Osteoblast (primary cell): ENCODE measurements at regions not wholly inside any gene's neighbourhood (a gene's known extent, or its start where the extent isn't known, plus 50 kb on each side); places are given as distances from the start of the nearest gene placed in this dataset.

Source experiments
- DNase-seq: peaks from one replicate; pipeline ENCODE4 v3.0.0; 2011; ENCODE audit warnings: low spot score, mixed read lengths; ENCODE audit not compliant: insufficient read length; ENCODE audit errors: missing footprints
- H2AFZ ChIP-seq: 2 replicates; pipeline ENCODE4 v1.6.0; 2011; ENCODE audit warnings: mild to moderate bottlenecking, low read length
- H3K27ac ChIP-seq: 2 replicates; pipeline ENCODE4 v1.5.1; 2011; ENCODE audit warnings: mild to moderate bottlenecking, low read depth, low read length, moderate library complexity
- H3K27me3 ChIP-seq: 2 replicates; pipeline ENCODE4 v1.6.0; 2012; ENCODE audit warnings: mild to moderate bottlenecking, control low read depth, inconsistent platforms, low read length, moderate library complexity; ENCODE audit not compliant: insufficient read depth
- H3K36me3 ChIP-seq: 2 replicates; pipeline ENCODE4 v1.5.1; 2011; ENCODE audit warnings: mild to moderate bottlenecking, low read length, control low read depth, moderate library complexity; ENCODE audit not compliant: insufficient read depth
- H3K4me1 ChIP-seq: 2 replicates; pipeline ENCODE4 v1.5.1; 2011; ENCODE audit warnings: mild to moderate bottlenecking, low read length, control low read depth, moderate library complexity; ENCODE audit not compliant: insufficient read depth
- H3K4me2 ChIP-seq: 2 replicates; pipeline ENCODE4 v1.6.0; 2011; ENCODE audit warnings: mild to moderate bottlenecking, low read length; ENCODE audit not compliant: insufficient read depth
- H3K4me3 ChIP-seq: fragments of 200-600 bp; sonication (generic); 3 replicates; pipeline ENCODE4 v1.5.1; 2012; ENCODE audit warnings: mild to moderate bottlenecking, low read length, inconsistent platforms; ENCODE audit not compliant: insufficient read depth
- H3K79me2 ChIP-seq: 2 replicates; pipeline ENCODE4 v1.6.0; 2012; ENCODE audit warnings: mild to moderate bottlenecking, low read length, control low read depth, inconsistent platforms; ENCODE audit not compliant: insufficient read depth
- H3K9me3 ChIP-seq: 2 replicates; pipeline ENCODE4 v1.5.1; 2011; ENCODE audit warnings: low read depth, low read length, control low read depth
- H4K20me1 ChIP-seq: 2 replicates; pipeline ENCODE4 v1.6.0; 2012; ENCODE audit warnings: mild to moderate bottlenecking, low read length, control low read depth; ENCODE audit not compliant: insufficient read depth
- TF ChIP-seq, protein P1 (sequence below): IDR thresholded peaks from 2 replicates; pipeline ENCODE4 v1.5.1; 2011; ENCODE audit warnings: mild to moderate bottlenecking, low read depth, low read length, moderate library complexity; ENCODE audit errors: extremely low read depth

DNA sequence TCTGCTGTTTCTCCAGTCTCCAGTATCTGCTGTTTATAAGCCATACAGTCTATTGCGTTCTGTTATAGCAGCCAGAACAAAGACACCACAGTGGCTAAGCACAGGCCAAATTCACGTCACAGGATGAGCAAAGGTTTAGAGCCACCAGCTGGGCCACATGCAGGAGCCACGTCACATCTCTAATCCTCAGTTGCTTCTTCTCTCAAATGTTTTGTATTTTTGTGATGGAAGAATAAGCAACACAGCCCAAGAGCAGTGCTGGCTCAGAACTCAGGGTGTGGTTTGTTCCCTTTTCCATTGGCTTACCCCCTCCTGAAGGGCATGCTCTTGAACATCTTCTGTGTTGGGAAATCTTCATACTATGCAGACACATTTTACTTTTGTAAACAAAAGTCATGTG is 309.4 kb upstream of the CDH5 start:
- no peak for DNase-seq
- no peaks in the 10 kb centered on the region for H3K9me3 ChIP-seq
- H3K79me2 ChIP-seq, result no peaks in the 10 kb centered on the region
- H3K4me2 ChIP-seq, result no peak overlapping the region
- no peaks in the 10 kb centered on the region for H3K36me3 ChIP-seq
- H3K27ac ChIP-seq, result no peak overlapping the region
- TF ChIP-seq, protein P1, sequence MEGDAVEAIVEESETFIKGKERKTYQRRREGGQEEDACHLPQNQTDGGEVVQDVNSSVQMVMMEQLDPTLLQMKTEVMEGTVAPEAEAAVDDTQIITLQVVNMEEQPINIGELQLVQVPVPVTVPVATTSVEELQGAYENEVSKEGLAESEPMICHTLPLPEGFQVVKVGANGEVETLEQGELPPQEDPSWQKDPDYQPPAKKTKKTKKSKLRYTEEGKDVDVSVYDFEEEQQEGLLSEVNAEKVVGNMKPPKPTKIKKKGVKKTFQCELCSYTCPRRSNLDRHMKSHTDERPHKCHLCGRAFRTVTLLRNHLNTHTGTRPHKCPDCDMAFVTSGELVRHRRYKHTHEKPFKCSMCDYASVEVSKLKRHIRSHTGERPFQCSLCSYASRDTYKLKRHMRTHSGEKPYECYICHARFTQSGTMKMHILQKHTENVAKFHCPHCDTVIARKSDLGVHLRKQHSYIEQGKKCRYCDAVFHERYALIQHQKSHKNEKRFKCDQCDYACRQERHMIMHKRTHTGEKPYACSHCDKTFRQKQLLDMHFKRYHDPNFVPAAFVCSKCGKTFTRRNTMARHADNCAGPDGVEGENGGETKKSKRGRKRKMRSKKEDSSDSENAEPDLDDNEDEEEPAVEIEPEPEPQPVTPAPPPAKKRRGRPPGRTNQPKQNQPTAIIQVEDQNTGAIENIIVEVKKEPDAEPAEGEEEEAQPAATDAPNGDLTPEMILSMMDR, result no peak
- peaks cover 9% of the 10 kb centered on the region for H3K4me1 ChIP-seq
- no peaks in the 10 kb centered on the region for H4K20me1 ChIP-seq
- peaks cover 3% of the 10 kb centered on the region for H3K27me3 ChIP-seq
- H2AFZ ChIP-seq, result no peak overlapping the region
- H3K4me3 ChIP-seq, result no peak overlapping the region

GRCh38 chr16:66054095-66054494 is 312.4 kb upstream of the CDH5 start:
- TF ChIP-seq, protein P1, result no peak
- H3K4me3 ChIP-seq, result no peak overlapping the region
- no peak overlapping the region for H3K4me2 ChIP-seq
- H3K9me3 ChIP-seq, result no peaks in the 10 kb centered on the region
- no peaks in the 10 kb centered on the region for H4K20me1 ChIP-seq
- DNase-seq, result no peak
- no peaks in the 10 kb centered on the region for H3K27me3 ChIP-seq
- no peaks in the 10 kb centered on the region for H3K36me3 ChIP-seq
- H2AFZ ChIP-seq, result no peak overlapping the region
- H3K79me2 ChIP-seq, result no peaks in the 10 kb centered on the region
- H3K27ac ChIP-seq, result no peak overlapping the region
- H3K4me1 ChIP-seq, result peaks cover 9% of the 10 kb centered on the region

DNA sequence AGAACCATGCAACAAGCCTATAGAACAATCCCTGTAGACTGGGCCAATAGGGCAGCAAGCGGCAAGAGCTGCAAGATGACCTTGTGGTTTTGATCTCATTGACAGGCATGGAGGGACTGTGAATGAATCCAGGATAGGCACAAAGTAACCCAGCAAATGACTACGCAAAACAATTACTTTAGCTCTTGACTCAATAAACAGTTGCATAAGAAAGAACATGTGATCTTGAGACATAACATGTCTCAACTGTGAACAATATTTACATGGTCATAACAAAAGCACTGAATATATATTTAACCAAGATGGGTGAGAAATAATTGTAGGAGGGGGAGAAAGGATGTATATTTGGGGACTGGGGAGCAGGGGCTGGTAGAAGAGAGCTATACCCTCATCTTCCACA is 313.7 kb upstream of the CDH5 start:
- H3K4me3 ChIP-seq, result no peak overlapping the region
- no peaks in the 10 kb centered on the region for H4K20me1 ChIP-seq
- no peak overlapping the region for H2AFZ ChIP-seq
- TF ChIP-seq, protein P1, result no peak
- peaks cover 2% of the 10 kb centered on the region for H3K4me1 ChIP-seq
- H3K27me3 ChIP-seq, result no peaks in the 10 kb centered on the region
- H3K9me3 ChIP-seq, result no peaks in the 10 kb centered on the region
- no peak overlapping the region for H3K4me2 ChIP-seq
- H3K79me2 ChIP-seq, result no peaks in the 10 kb centered on the region
- no peak overlapping the region for H3K27ac ChIP-seq
- no peak for DNase-seq
- no peaks in the 10 kb centered on the region for H3K36me3 ChIP-seq

DNA sequence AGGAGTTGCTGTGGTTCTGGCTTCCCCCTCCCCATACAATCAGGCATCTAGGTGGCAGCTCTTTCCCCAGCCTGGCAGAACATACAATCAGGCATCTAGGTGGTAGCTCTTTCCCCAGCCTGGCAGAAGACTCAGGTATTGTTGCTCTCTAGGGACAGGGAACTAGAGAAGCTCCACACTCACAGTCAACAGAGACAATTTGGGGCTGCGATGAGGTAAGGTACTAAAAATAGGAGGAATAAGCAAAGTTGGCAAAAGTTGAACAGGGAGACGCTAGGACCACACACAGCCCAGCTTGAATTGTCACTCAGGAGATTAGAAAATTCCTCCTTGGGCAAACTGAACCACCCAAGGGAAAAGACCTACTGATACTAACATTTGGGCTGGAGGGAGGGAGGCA is 315.5 kb upstream of the CDH5 start:
- no peaks in the 10 kb centered on the region for H3K79me2 ChIP-seq
- no peak overlapping the region for H3K27ac ChIP-seq
- DNase-seq, result no peak
- TF ChIP-seq, protein P1, result no peak
- no peaks in the 10 kb centered on the region for H3K27me3 ChIP-seq
- no peaks in the 10 kb centered on the region for H3K36me3 ChIP-seq
- H3K4me1 ChIP-seq, result no peaks in the 10 kb centered on the region
- no peak overlapping the region for H3K4me2 ChIP-seq
- H3K4me3 ChIP-seq, result no peak overlapping the region
- no peak overlapping the region for H2AFZ ChIP-seq
- H4K20me1 ChIP-seq, result no peaks in the 10 kb centered on the region
- H3K9me3 ChIP-seq, result no peaks in the 10 kb centered on the region
